ENCODE measurements at regions not wholly inside any gene's neighbourhood (a gene's known extent, or its start where the extent isn't known, plus 50 kb on each side); places are given as distances from the start of the nearest gene placed in this dataset.

- TF ChIP-seq REST (IDR thresholded peaks at IDR 0.05; ENCODE audit: low read depth), result no peak
- TF ChIP-seq EP300 (IDR thresholded peaks at IDR 0.05; ENCODE audit: borderline replicate concordance), result no peak
- no peak for TF ChIP-seq TEAD4 (IDR thresholded peaks at IDR 0.05)
Measured at GRCh38 chr4:120526033-120526432, 396.5 kb downstream of the PRDM5 start.

All from Ishikawa (cell line).